GM21367 (cell line): ENCODE measurements at regions not wholly inside any gene's neighbourhood (a gene's known extent, or its start where the extent isn't known, plus 50 kb on each side); places are given as distances from the start of the nearest gene placed in this dataset.

Source experiments
- ATAC-seq: cut with Tn5 transposase; IDR thresholded peaks from one replicate; pipeline ENCODE4 v1.9.1; 2021; ENCODE audit not compliant: unreplicated experiment

GRCh38 chr6:91442342-91442741 lies 855.5 kb upstream of the MAP3K7 start:
- no peak for ATAC-seq

GRCh38 chr6:91438570-91438969 lies 851.7 kb upstream of the MAP3K7 start:
- no peak for ATAC-seq

GRCh38 chr6:91437315-91437729 lies 850.5 kb upstream of the MAP3K7 start:
- no peak for ATAC-seq

GRCh38 chr6:91436448-91436847 lies 849.6 kb upstream of the MAP3K7 start:
- no peak for ATAC-seq

- no peak for ATAC-seq
Observed at GRCh38 chr6:91435630-91436029, 848.8 kb upstream of the MAP3K7 start.

GRCh38 chr6:91434576-91434975 lies 847.7 kb upstream of the MAP3K7 start:
- ATAC-seq = no peak

GRCh38 chr6:91433660-91434534 lies 847.0 kb upstream of the MAP3K7 start:
- no peak for ATAC-seq

GRCh38 chr6:91428953-91429560 lies 842.2 kb upstream of the MAP3K7 start:
- no peak for ATAC-seq

GRCh38 chr6:91428296-91428695 lies 841.4 kb upstream of the MAP3K7 start:
- ATAC-seq = no peak

- ATAC-seq = no peak
Observed at GRCh38 chr6:91420243-91420642, 833.4 kb upstream of the MAP3K7 start.

- ATAC-seq = no peak
Observed at GRCh38 chr6:91415031-91415605, 828.2 kb upstream of the MAP3K7 start.

GRCh38 chr6:91412532-91412931 lies 825.7 kb upstream of the MAP3K7 start:
- ATAC-seq = no peak

- no peak for ATAC-seq
Observed at GRCh38 chr6:91407706-91408105, 820.8 kb upstream of the MAP3K7 start.

GRCh38 chr6:91392951-91393350 lies 806.1 kb upstream of the MAP3K7 start:
- no peak for ATAC-seq

- ATAC-seq = no peak
Observed at GRCh38 chr6:91387290-91388059, 800.6 kb upstream of the MAP3K7 start.

- ATAC-seq = no peak
Observed at GRCh38 chr6:91386204-91386603, 799.3 kb upstream of the MAP3K7 start.

GRCh38 chr6:91383207-91383606 lies 796.3 kb upstream of the MAP3K7 start:
- ATAC-seq = no peak

- no peak for ATAC-seq
Observed at GRCh38 chr6:91376686-91377085, 789.8 kb upstream of the MAP3K7 start.

- no peak for ATAC-seq
Observed at GRCh38 chr6:91366781-91367180, 779.9 kb upstream of the MAP3K7 start.

GRCh38 chr6:91358986-91359385 lies 772.1 kb upstream of the MAP3K7 start:
- ATAC-seq = no peak

GRCh38 chr6:91352878-91353277 lies 766.0 kb upstream of the MAP3K7 start:
- ATAC-seq = no peak
